OCI-LY3 (cell line): ENCODE measurements at regions not wholly inside any gene's neighbourhood (a gene's known extent, or its start where the extent isn't known, plus 50 kb on each side); places are given as distances from the start of the nearest gene placed in this dataset.

Experiments
- H2AFZ ChIP-seq: fragments of 200-600, 300-600 bp; shearing (Covaris generic); 2 replicates; pipeline ENCODE4 v1.6.0; 2014; ENCODE audit warnings: antibody characterized with exemption, low read depth, low read length
- H3K27ac ChIP-seq: fragments of 200-600, 300-600 bp; sonication (generic); 2 replicates; pipeline ENCODE4 v1.5.1; 2014; ENCODE audit warnings: mild to moderate bottlenecking, low read length, moderate library complexity, mixed read lengths
- H3K27me3 ChIP-seq: fragments of 200-600, 300-600 bp; sonication (generic); 2 replicates; pipeline ENCODE4 v1.6.1; 2014; ENCODE audit warnings: low read depth, low read length, mixed read lengths
- H3K36me3 ChIP-seq: fragments of 200-600, 300-600 bp; sonication (generic); replicated peaks from 2 replicates; pipeline ENCODE3; 2014; ENCODE audit warnings: low read depth, low read length, mixed read lengths
- H3K4me1 ChIP-seq: fragments of 300-600, 200-600 bp; sonication (generic); 2 replicates; pipeline ENCODE4 v1.6.1; 2014; ENCODE audit warnings: low read length, mixed read lengths
- H3K4me2 ChIP-seq: fragments of 200-600, 300-600 bp; sonication (generic); 2 replicates; pipeline ENCODE4 v1.6.1; 2014; ENCODE audit warnings: low read length, mixed read lengths
- H3K4me3 ChIP-seq: fragments of 300-600, 200-600 bp; sonication (generic); 2 replicates; pipeline ENCODE4 v1.5.1; 2014; ENCODE audit warnings: antibody characterized with exemption, mild to moderate bottlenecking, low read length, moderate library complexity
- H3K79me2 ChIP-seq: fragments of 300-600, 200-600 bp; shearing (Covaris generic); 2 replicates; pipeline ENCODE4 v1.6.1; 2014; ENCODE audit warnings: mild to moderate bottlenecking, low read length, mixed read lengths
- H3K9ac ChIP-seq: fragments of 300-600, 200-600 bp; shearing (Covaris generic); 2 replicates; pipeline ENCODE4 v1.6.0; 2014; ENCODE audit warnings: mild to moderate bottlenecking, low read length, moderate library complexity
- H3K9me3 ChIP-seq: fragments of 200-600, 300-600 bp; shearing (Covaris generic); 2 replicates; pipeline ENCODE4 v1.6.1; 2014; ENCODE audit warnings: low read length, mixed read lengths; ENCODE audit not compliant: insufficient read depth
- H4K20me1 ChIP-seq: fragments of 200-600, 300-600 bp; sonication (generic); 2 replicates; pipeline ENCODE4 v1.6.1; 2016; ENCODE audit warnings: low read length, mixed read lengths; ENCODE audit not compliant: insufficient read depth
- CTCF ChIP-seq: fragments of 200-600, 300-600 bp; sonication (generic); IDR thresholded peaks from 2 replicates; pipeline ENCODE4 v1.5.1; 2014; ENCODE audit warnings: antibody characterized with exemption, low read length, low read depth
- EZH2phosphoT487 ChIP-seq: fragments of 200-600 bp; shearing (Covaris generic); IDR thresholded peaks from 2 replicates; pipeline ENCODE4 v1.6.1; 2018; ENCODE audit warnings: antibody characterized with exemption, mixed run types, low read depth

- no peaks in the 10 kb centered on the region for H3K79me2 ChIP-seq
- H2AFZ ChIP-seq: no peak overlapping the region
- H3K36me3 ChIP-seq: no peaks in the 10 kb centered on the region
- H3K4me1 ChIP-seq: no peaks in the 10 kb centered on the region
- no peak overlapping the region for H3K4me3 ChIP-seq
- H3K4me2 ChIP-seq: no peak overlapping the region
- no peak overlapping the region for H3K9ac ChIP-seq
- no peaks in the 10 kb centered on the region for H3K9me3 ChIP-seq
- no peaks in the 10 kb centered on the region for H4K20me1 ChIP-seq
- H3K27me3 ChIP-seq: peaks cover 52% of the 10 kb centered on the region
- H3K27ac ChIP-seq: no peak overlapping the region
- no peak for TF ChIP-seq EZH2phosphoT487
- no peak for TF ChIP-seq CTCF
Observed at GRCh38 chr17:79325709-79326430, 251.2 kb downstream of the ENGASE start.

GRCh38 chr17:79324194-79324593 lies 249.6 kb downstream of the ENGASE start:
- no peaks in the 10 kb centered on the region for H3K4me1 ChIP-seq
- H3K36me3 ChIP-seq: no peaks in the 10 kb centered on the region
- H3K27ac ChIP-seq: no peak overlapping the region
- no peak for TF ChIP-seq EZH2phosphoT487
- no peak for TF ChIP-seq CTCF
- no peak overlapping the region for H3K4me3 ChIP-seq
- no peak overlapping the region for H3K4me2 ChIP-seq
- H2AFZ ChIP-seq: no peak overlapping the region
- H3K79me2 ChIP-seq: no peaks in the 10 kb centered on the region
- no peaks in the 10 kb centered on the region for H4K20me1 ChIP-seq
- H3K27me3 ChIP-seq: peaks cover 48% of the 10 kb centered on the region
- no peak overlapping the region for H3K9ac ChIP-seq
- H3K9me3 ChIP-seq: no peaks in the 10 kb centered on the region

- no peak for TF ChIP-seq EZH2phosphoT487
Observed at GRCh38 chr17:79323566-79323965, 248.9 kb downstream of the ENGASE start.

GRCh38 chr17:79322211-79323123 lies 247.8 kb downstream of the ENGASE start:
- Histone ChIP-seq H3K36me3 (no peaks in the 10 kb centered on the region), H3K79me2 (no peaks in the 10 kb centered on the region), H3K4me1 (peaks cover 4% of the 10 kb centered on the region; the same call in 1 of the 2 replicates), H3K9me3 (no peaks in the 10 kb centered on the region), H2AFZ (no peak overlapping the region), H3K4me3 (no peak overlapping the region), H3K4me2 (no peak overlapping the region), H4K20me1 (no peaks in the 10 kb centered on the region), H3K9ac (no peak overlapping the region), H3K27ac (no peak overlapping the region), H3K27me3 (peaks cover 44% of the 10 kb centered on the region)
- no peak for TF ChIP-seq EZH2phosphoT487
- TF ChIP-seq CTCF: no peak

More at GRCh38 chr17:79323566-79323965, 248.9 kb downstream of the ENGASE start:
- no peaks in the 10 kb centered on the region for H3K36me3 ChIP-seq
- H3K27me3 ChIP-seq: peaks cover 42% of the 10 kb centered on the region
- no peak overlapping the region for H3K4me3 ChIP-seq
- H3K27ac ChIP-seq: no peak overlapping the region
- no peak overlapping the region for H3K4me2 ChIP-seq
- no peaks in the 10 kb centered on the region for H3K9me3 ChIP-seq
- no peaks in the 10 kb centered on the region for H3K4me1 ChIP-seq
- H4K20me1 ChIP-seq: no peaks in the 10 kb centered on the region
- no peak overlapping the region for H2AFZ ChIP-seq
- H3K79me2 ChIP-seq: no peaks in the 10 kb centered on the region
- H3K9ac ChIP-seq: no peak overlapping the region
